ENCODE measurements at regions not wholly inside any gene's neighbourhood (a gene's known extent, or its start where the extent isn't known, plus 50 kb on each side); places are given as distances from the start of the nearest gene placed in this dataset.

DNA sequence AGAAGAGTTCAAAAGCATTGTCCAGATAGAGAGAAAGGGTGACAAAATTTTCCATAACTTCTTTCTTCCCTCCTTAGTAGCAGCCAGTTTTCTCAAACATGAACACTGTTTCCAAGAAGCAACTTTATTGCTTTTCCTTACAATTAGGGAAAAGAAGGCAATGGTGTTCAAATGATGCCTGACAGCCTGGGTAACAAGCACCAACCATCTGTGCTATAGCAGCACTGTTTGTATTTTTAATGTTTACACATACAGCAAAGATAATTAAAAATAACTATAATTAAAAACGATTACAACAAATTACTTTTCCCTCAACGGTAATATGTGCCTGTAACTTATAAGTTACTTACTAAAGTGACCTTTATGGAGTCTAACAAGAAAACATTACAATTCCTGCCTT is 450.6 kb upstream of the LMO3 start:
- DNase-seq (ENCODE audit: low spot score) = no peak
- Mint-ChIP-seq H3K4me3 (no peak overlapping the region), H3K4me1 (no peaks in the 10 kb centered on the region; the same call in 1 of the 2 replicates), H3K9me3 (no peaks in the 10 kb centered on the region), H3K36me3 (no peaks in the 10 kb centered on the region), H3K27ac (no peak overlapping the region), H3K27me3 (ENCODE audit: low read depth) (no peaks in the 10 kb centered on the region)
- ChIA-PET CTCF (no interaction called here), POLR2A (no interaction called here)
- ATAC-seq = no peak
- TF ChIP-seq GRHL2 (CRISPR knock-in tag; IDR thresholded peaks at IDR 0.05; ENCODE audit: insufficient replicate concordance, severe bottlenecking) = no peak
- TF ChIP-seq, protein P1, sequence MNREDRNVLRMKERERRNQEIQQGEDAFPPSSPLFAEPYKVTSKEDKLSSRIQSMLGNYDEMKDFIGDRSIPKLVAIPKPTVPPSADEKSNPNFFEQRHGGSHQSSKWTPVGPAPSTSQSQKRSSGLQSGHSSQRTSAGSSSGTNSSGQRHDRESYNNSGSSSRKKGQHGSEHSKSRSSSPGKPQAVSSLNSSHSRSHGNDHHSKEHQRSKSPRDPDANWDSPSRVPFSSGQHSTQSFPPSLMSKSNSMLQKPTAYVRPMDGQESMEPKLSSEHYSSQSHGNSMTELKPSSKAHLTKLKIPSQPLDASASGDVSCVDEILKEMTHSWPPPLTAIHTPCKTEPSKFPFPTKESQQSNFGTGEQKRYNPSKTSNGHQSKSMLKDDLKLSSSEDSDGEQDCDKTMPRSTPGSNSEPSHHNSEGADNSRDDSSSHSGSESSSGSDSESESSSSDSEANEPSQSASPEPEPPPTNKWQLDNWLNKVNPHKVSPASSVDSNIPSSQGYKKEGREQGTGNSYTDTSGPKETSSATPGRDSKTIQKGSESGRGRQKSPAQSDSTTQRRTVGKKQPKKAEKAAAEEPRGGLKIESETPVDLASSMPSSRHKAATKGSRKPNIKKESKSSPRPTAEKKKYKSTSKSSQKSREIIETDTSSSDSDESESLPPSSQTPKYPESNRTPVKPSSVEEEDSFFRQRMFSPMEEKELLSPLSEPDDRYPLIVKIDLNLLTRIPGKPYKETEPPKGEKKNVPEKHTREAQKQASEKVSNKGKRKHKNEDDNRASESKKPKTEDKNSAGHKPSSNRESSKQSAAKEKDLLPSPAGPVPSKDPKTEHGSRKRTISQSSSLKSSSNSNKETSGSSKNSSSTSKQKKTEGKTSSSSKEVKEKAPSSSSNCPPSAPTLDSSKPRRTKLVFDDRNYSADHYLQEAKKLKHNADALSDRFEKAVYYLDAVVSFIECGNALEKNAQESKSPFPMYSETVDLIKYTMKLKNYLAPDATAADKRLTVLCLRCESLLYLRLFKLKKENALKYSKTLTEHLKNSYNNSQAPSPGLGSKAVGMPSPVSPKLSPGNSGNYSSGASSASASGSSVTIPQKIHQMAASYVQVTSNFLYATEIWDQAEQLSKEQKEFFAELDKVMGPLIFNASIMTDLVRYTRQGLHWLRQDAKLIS (CRISPR knock-in tag; IDR thresholded peaks at IDR 0.05; ENCODE audit: borderline replicate concordance) = no peak
- TF ChIP-seq, protein P2, sequence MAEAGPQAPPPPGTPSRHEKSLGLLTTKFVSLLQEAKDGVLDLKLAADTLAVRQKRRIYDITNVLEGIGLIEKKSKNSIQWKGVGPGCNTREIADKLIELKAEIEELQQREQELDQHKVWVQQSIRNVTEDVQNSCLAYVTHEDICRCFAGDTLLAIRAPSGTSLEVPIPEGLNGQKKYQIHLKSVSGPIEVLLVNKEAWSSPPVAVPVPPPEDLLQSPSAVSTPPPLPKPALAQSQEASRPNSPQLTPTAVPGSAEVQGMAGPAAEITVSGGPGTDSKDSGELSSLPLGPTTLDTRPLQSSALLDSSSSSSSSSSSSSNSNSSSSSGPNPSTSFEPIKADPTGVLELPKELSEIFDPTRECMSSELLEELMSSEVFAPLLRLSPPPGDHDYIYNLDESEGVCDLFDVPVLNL (CRISPR knock-in tag; IDR thresholded peaks at IDR 0.05; ENCODE audit: borderline replicate concordance, low read depth) = no peak
- no peak for TF ChIP-seq SMAD3 (CRISPR knock-in tag; IDR thresholded peaks at IDR 0.05; ENCODE audit: borderline replicate concordance)
- no peak for TF ChIP-seq CBFB (CRISPR knock-in tag; IDR thresholded peaks at IDR 0.05; ENCODE audit: low read depth)
- no peak for TF ChIP-seq RELA (CRISPR knock-in tag; IDR thresholded peaks at IDR 0.05; ENCODE audit: borderline replicate concordance)
- TF ChIP-seq, protein P3, sequence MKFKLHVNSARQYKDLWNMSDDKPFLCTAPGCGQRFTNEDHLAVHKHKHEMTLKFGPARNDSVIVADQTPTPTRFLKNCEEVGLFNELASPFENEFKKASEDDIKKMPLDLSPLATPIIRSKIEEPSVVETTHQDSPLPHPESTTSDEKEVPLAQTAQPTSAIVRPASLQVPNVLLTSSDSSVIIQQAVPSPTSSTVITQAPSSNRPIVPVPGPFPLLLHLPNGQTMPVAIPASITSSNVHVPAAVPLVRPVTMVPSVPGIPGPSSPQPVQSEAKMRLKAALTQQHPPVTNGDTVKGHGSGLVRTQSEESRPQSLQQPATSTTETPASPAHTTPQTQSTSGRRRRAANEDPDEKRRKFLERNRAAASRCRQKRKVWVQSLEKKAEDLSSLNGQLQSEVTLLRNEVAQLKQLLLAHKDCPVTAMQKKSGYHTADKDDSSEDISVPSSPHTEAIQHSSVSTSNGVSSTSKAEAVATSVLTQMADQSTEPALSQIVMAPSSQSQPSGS (CRISPR knock-in tag; IDR thresholded peaks at IDR 0.05; ENCODE audit: borderline replicate concordance, low read depth) = no peak
- no peak for TF ChIP-seq CREB1 (CRISPR knock-in tag; IDR thresholded peaks at IDR 0.05)
- no peak for TF ChIP-seq GABPB1 (CRISPR knock-in tag; IDR thresholded peaks at IDR 0.05)
- TF ChIP-seq, protein P4, sequence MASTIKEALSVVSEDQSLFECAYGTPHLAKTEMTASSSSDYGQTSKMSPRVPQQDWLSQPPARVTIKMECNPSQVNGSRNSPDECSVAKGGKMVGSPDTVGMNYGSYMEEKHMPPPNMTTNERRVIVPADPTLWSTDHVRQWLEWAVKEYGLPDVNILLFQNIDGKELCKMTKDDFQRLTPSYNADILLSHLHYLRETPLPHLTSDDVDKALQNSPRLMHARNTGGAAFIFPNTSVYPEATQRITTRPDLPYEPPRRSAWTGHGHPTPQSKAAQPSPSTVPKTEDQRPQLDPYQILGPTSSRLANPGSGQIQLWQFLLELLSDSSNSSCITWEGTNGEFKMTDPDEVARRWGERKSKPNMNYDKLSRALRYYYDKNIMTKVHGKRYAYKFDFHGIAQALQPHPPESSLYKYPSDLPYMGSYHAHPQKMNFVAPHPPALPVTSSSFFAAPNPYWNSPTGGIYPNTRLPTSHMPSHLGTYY (CRISPR knock-in tag; IDR thresholded peaks at IDR 0.05) = no peak

DNA sequence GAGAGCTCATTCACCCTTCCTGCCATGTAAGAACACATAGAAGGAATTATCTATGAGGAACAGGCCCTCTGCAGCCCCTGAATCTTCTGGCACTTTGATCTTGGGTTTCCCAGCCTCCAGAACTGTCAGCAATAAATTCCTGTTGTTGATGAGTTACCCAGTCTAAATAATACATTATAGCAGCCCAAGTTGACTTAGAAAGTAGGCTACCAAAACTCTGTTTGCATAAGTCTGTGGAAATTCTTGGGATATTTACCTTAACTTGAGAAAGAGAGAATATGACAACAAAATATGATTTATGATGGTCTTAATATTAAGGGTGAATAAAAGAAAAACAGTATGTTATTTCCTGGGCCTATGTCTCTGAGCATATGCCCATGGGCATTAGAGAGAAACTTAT is 433.0 kb upstream of the LMO3 start:
- ATAC-seq = no peak
- peaks cover 8% of the 10 kb centered on the region; the same call in 1 of the 2 replicates for H3K4me1 Mint-ChIP-seq
- H3K27ac Mint-ChIP-seq = no peak overlapping the region
- TF ChIP-seq NFATC4 (CRISPR knock-in tag; IDR thresholded peaks at IDR 0.05) (no peak), ZNF219 (CRISPR knock-in tag; IDR thresholded peaks at IDR 0.05; ENCODE audit: borderline replicate concordance) (no peak), SMAD3 (CRISPR knock-in tag; IDR thresholded peaks at IDR 0.05; ENCODE audit: borderline replicate concordance) (no peak), NR1H2 (CRISPR knock-in tag; IDR thresholded peaks at IDR 0.05) (no peak), JUN (CRISPR knock-in tag; IDR thresholded peaks at IDR 0.05) (no peak), TP53 (CRISPR knock-in tag; IDR thresholded peaks at IDR 0.05) (no peak), NFE2L1 (CRISPR knock-in tag; IDR thresholded peaks at IDR 0.05) (no peak), RORB (CRISPR knock-in tag; IDR thresholded peaks at IDR 0.05) (no peak), RELA (CRISPR knock-in tag; IDR thresholded peaks at IDR 0.05; ENCODE audit: borderline replicate concordance) (no peak)
- TF ChIP-seq, protein P5, sequence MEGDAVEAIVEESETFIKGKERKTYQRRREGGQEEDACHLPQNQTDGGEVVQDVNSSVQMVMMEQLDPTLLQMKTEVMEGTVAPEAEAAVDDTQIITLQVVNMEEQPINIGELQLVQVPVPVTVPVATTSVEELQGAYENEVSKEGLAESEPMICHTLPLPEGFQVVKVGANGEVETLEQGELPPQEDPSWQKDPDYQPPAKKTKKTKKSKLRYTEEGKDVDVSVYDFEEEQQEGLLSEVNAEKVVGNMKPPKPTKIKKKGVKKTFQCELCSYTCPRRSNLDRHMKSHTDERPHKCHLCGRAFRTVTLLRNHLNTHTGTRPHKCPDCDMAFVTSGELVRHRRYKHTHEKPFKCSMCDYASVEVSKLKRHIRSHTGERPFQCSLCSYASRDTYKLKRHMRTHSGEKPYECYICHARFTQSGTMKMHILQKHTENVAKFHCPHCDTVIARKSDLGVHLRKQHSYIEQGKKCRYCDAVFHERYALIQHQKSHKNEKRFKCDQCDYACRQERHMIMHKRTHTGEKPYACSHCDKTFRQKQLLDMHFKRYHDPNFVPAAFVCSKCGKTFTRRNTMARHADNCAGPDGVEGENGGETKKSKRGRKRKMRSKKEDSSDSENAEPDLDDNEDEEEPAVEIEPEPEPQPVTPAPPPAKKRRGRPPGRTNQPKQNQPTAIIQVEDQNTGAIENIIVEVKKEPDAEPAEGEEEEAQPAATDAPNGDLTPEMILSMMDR (IDR thresholded peaks at IDR 0.05) = no peak
- TF ChIP-seq, protein P6, sequence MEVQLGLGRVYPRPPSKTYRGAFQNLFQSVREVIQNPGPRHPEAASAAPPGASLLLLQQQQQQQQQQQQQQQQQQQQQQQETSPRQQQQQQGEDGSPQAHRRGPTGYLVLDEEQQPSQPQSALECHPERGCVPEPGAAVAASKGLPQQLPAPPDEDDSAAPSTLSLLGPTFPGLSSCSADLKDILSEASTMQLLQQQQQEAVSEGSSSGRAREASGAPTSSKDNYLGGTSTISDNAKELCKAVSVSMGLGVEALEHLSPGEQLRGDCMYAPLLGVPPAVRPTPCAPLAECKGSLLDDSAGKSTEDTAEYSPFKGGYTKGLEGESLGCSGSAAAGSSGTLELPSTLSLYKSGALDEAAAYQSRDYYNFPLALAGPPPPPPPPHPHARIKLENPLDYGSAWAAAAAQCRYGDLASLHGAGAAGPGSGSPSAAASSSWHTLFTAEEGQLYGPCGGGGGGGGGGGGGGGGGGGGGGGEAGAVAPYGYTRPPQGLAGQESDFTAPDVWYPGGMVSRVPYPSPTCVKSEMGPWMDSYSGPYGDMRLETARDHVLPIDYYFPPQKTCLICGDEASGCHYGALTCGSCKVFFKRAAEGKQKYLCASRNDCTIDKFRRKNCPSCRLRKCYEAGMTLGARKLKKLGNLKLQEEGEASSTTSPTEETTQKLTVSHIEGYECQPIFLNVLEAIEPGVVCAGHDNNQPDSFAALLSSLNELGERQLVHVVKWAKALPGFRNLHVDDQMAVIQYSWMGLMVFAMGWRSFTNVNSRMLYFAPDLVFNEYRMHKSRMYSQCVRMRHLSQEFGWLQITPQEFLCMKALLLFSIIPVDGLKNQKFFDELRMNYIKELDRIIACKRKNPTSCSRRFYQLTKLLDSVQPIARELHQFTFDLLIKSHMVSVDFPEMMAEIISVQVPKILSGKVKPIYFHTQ (CRISPR knock-in tag; IDR thresholded peaks at IDR 0.05) = no peak
- TF ChIP-seq, protein P7, sequence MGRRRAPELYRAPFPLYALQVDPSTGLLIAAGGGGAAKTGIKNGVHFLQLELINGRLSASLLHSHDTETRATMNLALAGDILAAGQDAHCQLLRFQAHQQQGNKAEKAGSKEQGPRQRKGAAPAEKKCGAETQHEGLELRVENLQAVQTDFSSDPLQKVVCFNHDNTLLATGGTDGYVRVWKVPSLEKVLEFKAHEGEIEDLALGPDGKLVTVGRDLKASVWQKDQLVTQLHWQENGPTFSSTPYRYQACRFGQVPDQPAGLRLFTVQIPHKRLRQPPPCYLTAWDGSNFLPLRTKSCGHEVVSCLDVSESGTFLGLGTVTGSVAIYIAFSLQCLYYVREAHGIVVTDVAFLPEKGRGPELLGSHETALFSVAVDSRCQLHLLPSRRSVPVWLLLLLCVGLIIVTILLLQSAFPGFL (CRISPR knock-in tag; IDR thresholded peaks at IDR 0.05; ENCODE audit: borderline replicate concordance) = no peak
- TF ChIP-seq, protein P8, sequence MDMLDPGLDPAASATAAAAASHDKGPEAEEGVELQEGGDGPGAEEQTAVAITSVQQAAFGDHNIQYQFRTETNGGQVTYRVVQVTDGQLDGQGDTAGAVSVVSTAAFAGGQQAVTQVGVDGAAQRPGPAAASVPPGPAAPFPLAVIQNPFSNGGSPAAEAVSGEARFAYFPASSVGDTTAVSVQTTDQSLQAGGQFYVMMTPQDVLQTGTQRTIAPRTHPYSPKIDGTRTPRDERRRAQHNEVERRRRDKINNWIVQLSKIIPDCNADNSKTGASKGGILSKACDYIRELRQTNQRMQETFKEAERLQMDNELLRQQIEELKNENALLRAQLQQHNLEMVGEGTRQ (CRISPR knock-in tag; IDR thresholded peaks at IDR 0.05) = no peak
- no peaks in the 10 kb centered on the region for H3K27me3 Mint-ChIP-seq (ENCODE audit: low read depth)
- DNase-seq (ENCODE audit: low spot score) = no peak
- ChIA-PET POLR2A (no interaction called here), CTCF (no interaction called here)
- no peaks in the 10 kb centered on the region for H3K9me3 Mint-ChIP-seq
- no peak overlapping the region for H3K4me3 Mint-ChIP-seq
- H3K36me3 Mint-ChIP-seq = no peaks in the 10 kb centered on the region
